Kidney glomerular epithelial cell (primary cell): ENCODE measurements at regions not wholly inside any gene's neighbourhood (a gene's known extent, or its start where the extent isn't known, plus 50 kb on each side); places are given as distances from the start of the nearest gene placed in this dataset.
"Not testable (repeated sequence)": the region's sequence is repeated elsewhere in the genome, so short reads cannot be mapped to it uniquely, and the experiment has no call there.

Experiments
- DNase-seq: peaks from one replicate; lab custom pipeline; 2025; lab: John Stamatoyannopoulos, UW

DNA sequence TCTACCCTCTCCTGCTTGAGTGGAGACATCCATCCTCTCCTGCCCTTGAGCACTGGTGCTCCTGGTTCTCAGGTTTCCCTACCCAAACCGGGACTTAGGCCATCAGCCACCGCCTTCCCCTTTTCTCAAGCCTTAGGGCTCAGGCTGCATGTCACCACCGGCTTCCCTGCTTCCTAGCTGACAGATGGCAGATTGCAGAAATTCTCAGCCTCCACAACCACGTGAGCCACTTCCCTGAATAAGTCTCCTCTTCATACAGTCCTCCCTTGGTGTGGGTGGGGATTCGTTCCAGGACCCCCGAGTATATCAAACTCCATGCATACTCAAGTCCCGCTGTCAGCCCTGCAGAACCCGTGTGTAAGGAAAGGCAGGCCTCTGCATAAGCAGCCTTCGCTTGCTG lies 203.5 kb upstream of the ZNF32 start:
- DNase-seq = no peak

DNA sequence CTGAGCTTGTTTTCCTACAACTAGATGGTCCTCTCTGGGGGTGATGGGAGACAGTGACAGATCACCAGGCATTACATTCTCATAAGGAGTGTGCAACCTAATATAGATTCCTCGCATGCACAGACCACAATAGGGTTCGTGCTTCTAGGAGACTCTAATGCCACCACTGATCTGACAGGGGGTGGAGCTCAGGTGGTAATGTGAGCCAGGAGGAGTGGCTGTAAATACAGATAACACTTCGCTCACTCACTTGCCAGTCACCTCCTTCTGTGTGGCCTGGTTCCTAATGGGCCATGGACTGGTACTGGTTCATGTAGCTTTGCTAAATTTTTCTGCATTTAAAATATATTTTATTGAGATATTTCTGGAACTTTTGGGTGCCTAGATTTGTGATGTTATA lies 202.3 kb upstream of the ZNF32 start:
- DNase-seq = no peak

DNA sequence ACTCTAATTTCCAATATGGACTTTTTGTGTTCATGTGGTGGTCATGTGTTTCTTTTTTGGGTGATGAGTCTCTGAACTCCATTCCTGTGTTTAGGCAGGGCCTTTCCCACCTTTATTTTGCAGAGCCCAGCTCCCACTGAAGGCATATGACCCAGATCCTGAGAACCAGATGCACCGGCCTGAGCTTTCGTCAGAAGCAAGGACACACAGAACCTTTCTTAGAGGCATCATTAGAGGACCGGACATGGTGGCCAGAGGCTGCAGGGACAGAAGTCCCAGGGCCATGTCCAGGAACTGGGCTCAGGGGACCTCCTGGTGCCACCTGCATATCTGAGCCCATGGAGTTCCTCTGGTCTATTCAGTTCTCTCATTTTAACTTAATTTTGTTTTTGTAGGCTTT lies 200.9 kb upstream of the ZNF32 start:
- DNase-seq = no peak

DNA sequence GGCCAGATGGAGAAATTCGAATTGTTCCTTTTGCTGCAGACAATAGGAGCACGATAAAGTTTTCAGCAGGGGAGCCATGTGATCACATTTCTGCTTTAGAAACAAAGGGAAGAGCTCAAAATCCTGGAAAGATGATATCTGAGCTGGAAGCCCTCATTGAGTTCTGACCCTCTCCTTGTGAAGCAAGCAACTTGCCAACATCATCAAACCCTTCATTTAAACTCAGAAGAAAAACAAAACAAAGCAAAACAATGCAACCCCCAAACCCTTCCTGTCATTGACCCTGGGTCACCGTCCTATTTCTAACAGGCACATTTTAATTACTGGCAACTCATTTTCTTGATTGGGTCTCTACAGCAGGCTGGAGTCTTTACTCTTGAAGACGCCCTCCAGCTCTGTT lies 198.3 kb upstream of the ZNF32 start:
- DNase-seq = no peak

DNA sequence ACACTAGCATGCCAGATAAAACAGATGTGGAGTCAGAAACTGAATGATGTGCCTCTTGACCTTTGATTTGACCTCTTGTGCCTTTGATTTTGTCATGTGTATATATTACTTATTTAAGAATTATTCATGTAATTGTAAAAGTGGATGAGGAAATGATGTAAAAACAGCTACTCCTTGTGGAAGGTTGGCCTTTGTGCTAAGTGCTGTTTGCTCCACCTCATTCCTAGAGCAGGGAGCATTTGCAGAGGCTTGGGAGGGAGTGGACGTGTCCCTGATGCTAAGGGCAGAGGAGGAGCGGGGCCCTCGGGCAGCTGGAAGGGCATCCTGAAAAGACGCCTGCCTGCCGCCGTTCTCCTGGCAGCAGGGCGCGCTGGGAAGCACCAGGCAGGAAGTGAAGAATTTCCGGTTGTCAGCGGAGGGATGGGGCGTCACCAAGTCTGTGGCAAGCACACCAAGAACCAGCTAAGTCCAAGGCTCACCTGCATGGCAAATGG lies 197.6 kb upstream of the ZNF32 start:
- DNase-seq = no peak

DNA sequence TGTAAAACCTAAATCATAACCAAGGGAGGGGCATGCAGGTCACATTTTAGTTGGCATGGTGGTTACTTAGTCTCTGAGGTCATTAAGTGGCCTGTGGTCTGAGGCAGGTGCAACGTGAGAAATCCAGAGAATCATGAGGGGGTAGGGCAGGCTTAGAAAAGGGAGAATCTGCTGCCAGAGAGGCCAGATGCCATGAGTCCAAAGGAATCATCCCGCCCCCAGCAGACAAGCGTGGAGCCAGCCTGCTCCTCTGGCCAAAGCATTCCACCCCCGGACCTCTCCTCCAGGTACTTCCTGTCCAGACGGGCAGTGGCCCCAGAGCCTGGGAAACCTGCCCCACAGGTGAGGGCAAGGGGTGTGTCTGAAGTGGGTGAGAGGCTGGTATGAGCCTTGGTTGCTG lies 196.4 kb upstream of the ZNF32 start:
- DNase-seq = no peak

DNA sequence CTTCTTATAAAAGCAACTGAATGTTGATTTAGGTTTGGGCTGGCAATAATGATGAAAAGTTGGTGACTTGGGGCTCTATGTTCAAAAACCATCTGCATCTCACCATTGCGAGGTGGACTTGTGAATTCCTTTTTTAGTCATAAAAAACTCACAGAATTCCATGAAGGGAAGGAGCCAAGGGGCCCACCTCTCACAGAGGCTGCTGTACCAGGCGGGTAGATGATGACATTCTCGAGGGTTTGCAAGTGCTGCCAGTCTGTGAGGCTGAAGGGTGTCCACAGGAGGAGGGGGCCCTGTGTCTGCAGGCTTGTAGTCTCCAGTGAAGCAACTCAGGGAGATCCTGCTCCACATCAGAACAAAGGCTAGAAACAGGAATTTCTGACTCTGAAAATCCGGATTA lies 195.5 kb upstream of the ZNF32 start:
- DNase-seq = no peak

DNA sequence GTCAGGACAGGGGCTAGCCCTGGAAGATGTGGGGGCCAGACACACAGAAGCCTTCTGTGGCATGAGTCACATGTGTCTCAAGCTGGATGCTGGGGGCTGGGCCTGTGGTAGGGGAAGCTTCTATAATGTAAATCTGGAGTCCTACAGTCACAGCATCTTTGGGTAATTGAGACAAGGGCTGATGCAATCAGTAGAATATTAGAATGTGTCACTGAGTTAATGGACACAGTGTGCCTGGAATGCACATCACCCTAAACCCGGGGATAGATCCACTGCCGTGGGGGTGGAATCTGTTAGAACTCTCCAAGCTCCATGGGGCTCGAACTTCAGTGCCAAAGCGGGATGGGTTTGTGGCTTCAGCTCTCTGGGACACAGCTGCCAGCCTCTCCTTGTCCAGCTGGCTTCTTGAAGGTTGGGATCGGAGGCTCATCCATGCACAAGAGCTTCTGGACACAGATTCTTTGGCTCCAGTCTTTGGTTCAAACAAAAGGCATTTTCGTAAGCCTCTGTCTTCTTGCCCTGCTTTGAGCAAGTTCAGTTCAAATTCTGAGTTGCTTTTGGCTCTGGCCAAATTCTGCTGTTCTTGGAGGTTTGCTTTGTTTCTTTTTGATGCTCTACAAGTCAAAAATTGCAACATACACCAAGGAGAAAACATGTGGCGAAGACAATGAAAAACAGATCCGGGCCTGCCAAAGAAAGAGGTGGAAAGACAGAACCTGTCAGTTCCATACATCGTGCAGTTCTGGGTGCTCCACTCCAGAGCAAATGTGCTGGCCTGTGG lies 194.8 kb upstream of the ZNF32 start:
- DNase-seq = no peak

DNA sequence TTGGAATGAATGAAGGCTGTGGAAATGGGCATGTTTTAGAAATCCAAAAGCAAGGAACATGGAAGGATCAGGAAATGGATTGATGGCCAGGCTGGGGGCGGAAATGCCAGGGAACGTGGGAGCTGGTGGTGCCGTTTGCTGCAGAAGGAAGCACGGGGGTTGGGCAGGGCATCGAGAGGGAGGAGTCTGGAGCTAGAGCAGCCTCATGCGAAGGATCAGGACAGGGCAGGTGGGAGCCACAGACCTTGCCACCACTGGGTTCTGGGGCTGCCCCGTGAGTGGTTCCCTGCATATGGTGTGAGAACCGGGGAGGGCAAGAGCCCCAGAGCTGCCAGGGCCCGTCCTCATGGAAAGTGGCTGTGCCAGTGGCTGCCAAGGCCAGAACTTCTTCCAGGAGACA lies 193.8 kb upstream of the ZNF32 start:
- DNase-seq = no peak

DNA sequence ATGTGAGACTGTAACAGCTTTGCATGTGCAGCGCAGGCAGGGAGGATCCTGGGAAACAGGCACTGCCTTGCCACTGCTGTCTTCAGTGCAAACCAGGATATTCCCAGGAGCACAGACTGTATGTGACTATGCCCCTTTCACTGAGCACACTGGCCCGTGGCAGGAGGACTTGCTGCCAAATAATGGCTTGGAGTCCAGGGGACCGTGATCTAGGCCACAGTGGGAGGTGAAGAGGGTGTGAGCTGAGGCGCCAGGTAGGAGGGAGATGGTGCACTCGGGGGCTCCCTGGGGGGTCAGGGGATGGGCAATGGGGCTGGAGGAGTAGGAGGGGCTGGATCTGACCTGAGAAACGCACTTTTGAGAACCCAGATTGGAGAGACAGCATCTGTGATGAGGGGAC lies 193.4 kb upstream of the ZNF32 start:
- no peak for DNase-seq

DNA sequence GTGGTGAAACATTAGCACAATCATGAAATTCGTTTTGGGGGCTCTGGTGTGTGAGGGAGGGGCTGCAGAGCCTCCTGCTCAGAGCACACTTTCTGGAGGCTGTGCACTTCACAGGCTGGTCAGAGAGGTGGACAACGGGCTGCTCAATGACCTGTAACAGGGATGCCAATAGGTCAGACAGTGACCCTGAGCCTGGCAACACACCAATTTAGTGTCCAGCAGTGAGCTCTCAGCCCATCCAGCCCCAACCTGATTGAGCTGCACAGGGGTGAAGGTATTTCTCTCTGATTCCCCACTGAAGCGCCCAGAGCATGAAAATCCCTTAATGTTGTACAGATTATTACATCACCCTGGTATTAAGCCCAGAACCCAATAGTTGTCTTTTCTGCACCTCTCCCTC lies 191.3 kb upstream of the ZNF32 start:
- no peak for DNase-seq

DNA sequence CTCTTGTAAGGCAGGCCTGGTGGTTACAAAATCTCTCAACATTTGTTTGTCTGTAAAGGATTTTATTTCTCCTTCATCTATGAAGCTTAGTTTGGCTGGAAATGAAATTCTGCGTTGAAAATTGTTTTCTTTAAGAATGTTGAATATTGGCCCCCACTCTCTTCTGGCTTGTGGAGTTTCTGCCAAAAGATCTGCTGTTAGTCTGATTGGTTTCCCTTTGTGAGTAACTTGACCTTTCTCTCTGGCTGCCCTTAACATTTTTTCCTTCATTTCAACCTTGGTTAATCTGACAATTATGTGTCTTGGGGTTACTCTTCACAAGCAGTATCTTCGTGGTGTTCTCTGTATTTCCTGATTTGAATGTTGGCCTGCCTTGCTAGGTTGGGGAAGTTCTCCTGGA lies 186.1 kb upstream of the ZNF32 start:
- DNase-seq = not testable (repeated sequence)

DNA sequence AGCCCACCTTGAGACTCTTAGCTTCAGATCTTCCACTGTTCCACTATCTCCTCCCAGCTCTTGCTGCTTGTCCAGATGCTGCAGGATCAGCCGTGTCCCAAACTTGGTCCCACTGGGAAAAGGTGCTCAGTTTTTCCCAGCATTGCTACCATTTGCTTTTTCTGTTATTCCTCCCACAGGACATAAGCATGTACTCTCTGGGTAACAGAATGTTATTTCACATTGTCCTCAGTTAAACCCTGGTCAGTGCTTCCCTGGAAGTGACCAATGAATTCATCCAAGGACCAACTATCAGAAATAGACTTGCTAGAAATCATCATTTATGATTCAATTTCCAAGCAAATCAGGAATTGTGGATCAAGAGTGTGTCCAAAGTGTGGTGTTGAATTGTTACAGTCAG lies 179.2 kb upstream of the ZNF32 start:
- no peak for DNase-seq

DNA sequence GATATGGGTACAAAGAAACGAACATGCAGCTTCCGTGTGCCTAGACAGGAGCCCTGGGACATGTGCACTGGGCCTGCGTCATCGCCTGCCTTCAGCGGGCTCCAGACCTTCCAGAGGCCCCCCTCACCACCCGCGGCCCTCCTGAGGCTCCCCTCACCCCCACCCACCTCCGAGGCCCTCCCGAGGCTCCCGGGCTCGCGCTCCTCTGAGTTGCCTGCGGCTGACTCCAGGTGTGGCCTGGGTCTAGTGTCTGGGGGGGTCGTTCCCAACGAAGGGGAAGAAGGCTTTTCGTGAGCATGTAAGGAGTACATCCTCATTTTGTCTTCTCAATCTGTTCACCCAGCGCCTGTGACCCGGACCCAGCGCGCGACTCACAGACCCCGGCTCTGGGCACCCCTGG lies 177.3 kb upstream of the ZNF32 start:
- DNase-seq = no peak

DNA sequence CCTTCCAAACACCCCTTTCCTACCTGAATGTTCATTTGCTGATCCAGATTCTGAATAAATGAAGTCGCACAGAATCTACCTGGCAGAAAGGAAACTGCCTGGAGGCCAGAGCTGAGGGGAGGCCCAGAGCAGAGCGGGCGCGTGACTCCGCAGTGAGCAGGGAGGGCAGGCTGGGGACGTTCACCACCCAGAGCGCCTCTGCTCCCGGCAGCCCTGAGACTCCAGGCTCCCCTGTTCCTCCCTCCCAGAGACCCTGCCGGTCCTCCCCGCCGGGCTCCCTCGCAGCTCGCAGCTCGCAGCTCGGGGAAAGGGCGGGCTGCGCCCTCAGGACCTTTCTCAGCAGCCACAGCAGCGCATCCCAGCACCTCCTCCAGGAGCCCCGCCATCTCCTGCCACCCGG lies 176.7 kb upstream of the ZNF32 start:
- no peak for DNase-seq

DNA sequence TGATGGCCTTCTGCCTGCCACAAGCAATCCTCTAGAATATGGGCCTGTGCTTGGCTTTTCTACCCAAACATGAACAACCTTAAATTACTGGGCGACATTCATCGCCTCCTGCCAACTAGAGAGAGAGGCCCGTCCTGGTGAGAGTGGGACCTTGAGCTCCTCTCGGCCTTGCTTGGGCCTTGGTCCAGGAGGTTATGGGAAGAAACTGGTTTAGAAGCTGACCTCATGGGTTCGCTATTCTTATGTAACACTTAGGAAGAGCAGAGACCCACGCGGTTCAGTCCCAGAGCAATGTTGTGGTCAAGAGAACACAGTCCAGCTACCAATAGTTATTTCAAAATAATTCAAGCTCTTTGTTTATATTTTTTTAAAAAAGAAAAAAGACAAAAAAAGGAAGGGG lies 176.3 kb upstream of the ZNF32 start:
- DNase-seq = no peak

DNA sequence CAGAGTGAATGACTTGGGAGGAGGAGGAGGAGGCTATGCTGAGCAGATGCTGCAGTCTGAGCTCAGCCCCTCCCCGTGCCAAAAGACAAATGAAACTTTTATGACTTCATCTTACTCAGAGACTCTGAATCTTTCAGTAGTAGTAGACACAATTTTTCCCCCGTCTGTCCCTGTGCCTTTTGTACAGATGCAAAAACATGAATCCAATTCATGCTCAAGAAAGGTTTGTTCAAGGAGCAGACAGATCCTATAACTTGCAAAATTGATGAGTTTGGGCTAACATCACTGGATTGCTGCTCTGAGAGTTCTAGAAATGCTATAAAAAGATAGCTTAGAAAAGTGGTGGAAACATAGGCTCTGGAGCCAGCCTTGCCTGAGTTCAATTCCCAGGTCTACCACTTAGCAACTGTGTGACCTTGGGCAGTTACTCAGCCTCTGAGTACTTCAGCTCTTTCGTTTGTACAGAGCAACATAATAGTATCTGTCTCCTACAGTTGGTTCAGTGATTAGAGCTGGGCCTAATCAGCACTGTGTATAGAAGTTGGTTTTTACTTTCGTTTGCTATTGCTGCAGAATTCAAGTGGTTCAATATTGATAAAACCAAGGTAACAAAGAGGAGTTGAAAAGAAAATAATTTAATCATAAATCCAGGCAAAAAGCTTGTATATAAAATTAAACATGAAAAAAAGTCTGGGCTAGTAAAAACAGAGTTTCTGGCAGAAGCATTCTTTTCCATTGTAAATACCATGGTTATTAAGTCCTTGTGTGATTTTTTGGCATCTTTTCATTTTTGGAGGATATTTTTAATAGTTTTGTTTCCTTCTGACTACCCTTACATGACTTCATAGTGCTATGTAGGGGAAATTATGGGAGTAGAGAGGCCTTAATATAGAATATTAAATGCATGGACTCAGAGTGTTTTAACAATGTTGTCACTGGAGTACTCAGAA lies 174.2 kb upstream of the ZNF32 start:
- no peak for DNase-seq

DNA sequence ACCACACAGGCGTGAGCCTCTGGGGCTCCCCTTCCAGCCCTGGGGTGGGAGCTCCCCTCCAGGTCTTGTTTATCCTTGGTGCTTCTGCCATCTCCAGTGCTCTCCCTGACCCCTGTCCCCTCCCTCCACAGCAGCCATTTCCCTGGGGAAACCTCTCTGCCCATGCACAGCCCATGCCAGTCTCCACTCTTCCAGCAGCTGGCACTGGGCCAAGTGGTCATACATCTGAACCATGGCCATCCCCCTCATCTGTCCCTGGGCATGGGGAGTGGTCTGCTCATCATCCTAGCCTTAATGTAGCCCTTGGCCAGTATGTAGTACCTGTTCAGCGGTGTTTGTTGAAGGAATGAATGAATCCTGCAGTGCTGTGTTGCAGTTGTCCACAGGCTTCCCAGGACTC lies 172.4 kb upstream of the ZNF32 start:
- no peak for DNase-seq

DNA sequence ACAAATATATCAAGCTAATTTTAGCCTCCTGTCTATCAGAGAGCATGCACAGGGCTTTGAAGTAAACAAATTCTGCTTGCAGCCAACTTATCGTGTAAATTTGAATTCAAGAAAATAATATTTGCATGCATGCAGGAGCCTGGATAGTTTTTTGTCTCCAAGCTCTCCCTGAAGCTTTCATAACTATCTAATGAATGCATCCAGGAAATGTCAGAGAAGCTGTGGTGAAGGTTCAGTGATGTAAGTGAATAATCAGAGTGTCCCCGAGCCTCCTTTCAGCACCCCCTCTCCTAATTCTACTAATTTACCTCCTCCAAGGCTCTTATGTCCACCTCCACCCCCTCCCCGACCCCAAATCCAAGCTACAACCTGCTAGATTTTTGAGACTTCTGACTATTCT lies 172.0 kb upstream of the ZNF32 start:
- DNase-seq = no peak

DNA sequence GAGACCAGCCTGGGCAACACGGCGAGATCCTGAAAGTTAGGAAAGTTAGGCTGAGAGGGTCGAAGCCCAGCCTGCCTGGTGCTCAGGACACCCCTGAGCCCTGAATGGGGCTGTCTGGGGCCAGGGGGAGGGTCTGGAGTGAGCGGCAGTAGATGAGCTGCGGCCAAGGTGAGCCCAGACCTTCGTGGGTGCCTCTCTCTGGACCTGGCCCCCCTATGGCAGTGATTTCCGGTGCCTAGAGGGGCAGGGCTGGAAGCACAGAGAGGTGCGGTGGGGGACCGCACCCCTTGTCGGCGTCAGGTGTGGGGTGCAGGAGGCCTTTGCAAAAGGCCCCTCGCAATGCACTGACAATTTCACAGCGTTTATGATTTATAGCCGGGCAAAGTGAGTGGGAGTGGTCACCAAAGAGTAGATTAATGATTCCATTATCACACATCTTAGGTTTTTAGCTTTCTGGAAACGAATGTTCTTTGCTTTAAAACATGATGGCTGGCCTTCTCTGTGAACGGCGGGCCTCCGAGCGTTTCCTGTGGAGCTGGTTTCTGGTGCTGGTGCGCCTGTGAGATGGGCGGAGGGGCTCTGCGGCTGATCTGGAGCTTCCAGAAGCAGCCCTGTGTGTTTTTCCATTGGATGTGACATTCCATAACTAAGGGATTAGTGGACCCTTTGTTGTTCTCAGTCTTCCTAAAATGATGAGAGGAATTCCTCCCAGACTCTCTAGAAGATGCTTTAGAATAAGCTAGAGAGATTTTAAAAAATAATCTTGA lies 171.0 kb upstream of the ZNF32 start:
- DNase-seq = no peak

DNA sequence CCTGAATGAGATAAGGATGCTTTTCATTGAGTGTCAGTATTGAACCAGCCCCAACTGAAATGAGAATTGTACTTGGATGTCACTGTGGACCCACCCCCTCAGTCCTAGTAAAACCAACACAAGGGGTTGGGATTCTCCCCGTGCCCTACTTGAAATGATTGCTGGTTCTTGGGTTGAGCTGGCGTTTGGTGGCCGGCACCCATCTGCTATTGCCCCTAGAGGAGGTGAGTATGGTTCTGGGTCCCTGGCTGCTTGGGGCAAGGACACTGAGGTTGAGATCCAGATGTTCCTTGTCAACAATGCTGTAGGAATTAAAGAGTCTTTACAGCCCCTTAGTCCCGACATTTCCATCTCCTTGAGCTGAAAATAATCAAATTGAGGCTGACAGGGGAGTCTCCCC lies 170.0 kb upstream of the ZNF32 start:
- no peak for DNase-seq

DNA sequence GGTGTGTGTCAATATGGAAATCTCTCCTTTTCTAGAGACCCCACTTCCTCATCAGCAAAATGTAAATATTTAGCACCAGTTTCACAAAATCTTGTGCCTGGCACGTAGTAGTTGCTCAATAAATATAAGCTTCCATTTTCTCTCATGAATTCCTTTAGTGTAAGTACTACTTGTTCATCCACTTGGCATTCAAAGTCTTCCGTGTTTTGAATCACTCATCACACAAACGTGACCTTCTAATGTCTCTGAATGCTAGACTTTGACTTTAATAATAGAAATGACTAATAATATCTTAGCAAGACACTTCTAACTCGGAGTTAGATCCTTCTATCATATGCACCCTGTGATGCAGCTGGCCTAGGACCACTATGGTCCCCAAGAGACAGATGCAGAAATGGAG lies 168.7 kb upstream of the ZNF32 start:
- no peak for DNase-seq
